ENCODE measurements at regions not wholly inside any gene's neighbourhood (a gene's known extent, or its start where the extent isn't known, plus 50 kb on each side); places are given as distances from the start of the nearest gene placed in this dataset.
"Not testable (repeated sequence)": the region's sequence is repeated elsewhere in the genome, so short reads cannot be mapped to it uniquely, and the experiment has no call there.

DNA sequence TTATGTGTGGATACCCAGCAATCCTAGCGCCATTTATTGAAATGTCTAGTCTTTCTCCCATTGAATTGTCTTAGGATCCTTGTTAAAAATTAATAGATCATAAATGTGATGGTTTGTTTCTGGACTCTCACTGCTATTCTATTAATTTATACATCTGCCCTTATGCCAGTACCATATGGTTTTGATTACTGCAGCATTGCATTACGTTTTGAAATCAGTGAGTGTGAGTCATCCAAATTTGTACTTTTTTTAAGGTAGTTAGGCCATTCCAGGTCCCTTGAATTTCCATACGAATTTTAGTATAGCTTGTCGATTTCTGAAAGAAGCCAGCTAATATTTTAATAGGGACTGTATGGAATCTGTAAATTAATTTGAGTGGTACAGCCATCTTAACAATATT, 648.6 kb upstream of the ZNF385D start:
- TF ChIP-seq, protein P1, sequence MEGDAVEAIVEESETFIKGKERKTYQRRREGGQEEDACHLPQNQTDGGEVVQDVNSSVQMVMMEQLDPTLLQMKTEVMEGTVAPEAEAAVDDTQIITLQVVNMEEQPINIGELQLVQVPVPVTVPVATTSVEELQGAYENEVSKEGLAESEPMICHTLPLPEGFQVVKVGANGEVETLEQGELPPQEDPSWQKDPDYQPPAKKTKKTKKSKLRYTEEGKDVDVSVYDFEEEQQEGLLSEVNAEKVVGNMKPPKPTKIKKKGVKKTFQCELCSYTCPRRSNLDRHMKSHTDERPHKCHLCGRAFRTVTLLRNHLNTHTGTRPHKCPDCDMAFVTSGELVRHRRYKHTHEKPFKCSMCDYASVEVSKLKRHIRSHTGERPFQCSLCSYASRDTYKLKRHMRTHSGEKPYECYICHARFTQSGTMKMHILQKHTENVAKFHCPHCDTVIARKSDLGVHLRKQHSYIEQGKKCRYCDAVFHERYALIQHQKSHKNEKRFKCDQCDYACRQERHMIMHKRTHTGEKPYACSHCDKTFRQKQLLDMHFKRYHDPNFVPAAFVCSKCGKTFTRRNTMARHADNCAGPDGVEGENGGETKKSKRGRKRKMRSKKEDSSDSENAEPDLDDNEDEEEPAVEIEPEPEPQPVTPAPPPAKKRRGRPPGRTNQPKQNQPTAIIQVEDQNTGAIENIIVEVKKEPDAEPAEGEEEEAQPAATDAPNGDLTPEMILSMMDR (IDR thresholded peaks at IDR 0.05; ENCODE audit: control insufficient read depth, extremely low read depth, insufficient read depth) = no peak
- H3K4me3 ChIP-seq (ENCODE audit: low read depth, low read length) = no peak overlapping the region
- DNase-seq (ENCODE audit: low read depth) = no peak

DNA sequence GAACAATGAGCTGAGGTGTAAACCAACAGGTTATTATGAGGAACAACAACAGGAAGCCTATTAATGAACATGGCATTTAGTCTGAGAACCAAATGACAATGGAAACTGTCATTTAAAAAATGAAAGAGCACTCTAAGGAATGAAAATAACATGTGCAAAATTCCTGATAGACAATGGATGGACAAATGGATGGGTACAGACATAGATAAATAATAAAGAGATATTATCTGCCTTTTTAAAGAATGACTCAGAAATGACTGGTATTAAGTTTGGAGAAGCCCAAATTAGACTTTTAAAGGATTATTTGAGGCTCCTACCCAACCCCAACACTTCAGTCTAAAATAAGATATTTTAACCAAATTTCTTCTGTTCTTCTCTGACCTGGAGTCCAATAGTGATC, 650.5 kb upstream of the ZNF385D start:
- no peak for DNase-seq (ENCODE audit: low read depth)

DNA sequence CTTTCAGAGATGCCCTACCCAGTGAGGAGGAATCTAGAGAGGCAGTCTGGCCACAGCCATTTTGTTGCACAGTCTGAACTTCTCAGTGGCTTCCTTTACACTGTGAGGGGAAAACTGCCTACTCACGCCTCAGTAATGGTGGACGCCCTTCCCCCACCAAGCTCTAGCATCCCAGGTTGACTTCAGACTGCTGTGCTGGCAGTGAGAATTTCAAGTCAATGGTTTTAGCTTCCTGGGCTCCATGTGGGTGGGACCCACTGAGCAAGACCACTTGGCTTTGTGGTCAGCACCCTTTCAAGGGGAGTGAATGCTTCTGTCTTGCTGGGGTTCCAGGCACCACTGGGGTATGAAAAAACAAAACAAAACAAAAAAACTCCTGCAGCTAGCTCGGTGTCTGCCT, 663.2 kb upstream of the ZNF385D start:
- DNase-seq (ENCODE audit: low read depth) = no peak

More for the DNA sequence above, 650.5 kb upstream of the ZNF385D start:
- TF ChIP-seq, protein P1 (IDR thresholded peaks at IDR 0.05; ENCODE audit: control insufficient read depth, extremely low read depth, insufficient read depth) = no peak
- H3K4me3 ChIP-seq (ENCODE audit: low read depth, low read length) = no peak overlapping the region

DNA sequence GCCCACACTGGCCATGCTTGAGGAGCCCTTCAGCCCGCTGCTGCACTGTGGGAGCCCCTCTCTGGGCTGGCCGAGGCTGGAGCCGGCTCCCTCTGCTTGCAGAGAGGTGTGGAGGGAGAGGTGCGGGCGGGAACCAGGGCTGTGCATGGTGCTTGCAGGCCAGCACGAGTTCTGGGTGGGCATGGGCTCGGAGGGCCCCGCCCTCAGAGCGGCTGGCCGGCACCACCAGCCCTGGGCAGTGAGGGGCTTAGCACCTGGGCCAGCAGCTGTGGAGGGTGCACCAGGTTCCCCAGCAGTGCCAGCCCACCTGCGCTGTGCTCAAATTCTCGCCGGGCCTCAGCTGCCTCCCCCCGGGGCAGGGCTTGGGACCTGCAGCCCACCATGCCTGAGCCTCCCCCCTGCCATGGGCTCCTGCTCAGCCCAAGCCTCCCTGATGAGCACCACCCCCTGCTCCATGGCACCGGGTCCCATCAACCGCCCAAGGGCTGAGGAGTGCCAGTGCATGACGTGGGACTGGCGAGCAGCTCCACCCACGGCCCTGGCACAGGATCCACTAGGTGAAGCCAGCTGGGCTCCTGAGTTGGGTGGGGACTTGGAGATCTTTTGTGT, 665.9 kb upstream of the ZNF385D start:
- not testable (repeated sequence) for H3K4me3 ChIP-seq (ENCODE audit: low read depth, low read length); DNase-seq (ENCODE audit: low read depth)

More for the DNA sequence above, 663.2 kb upstream of the ZNF385D start:
- TF ChIP-seq, protein P1 (IDR thresholded peaks at IDR 0.05; ENCODE audit: control insufficient read depth, extremely low read depth, insufficient read depth) = no peak
- H3K4me3 ChIP-seq (ENCODE audit: low read depth, low read length) = no peak overlapping the region

DNA sequence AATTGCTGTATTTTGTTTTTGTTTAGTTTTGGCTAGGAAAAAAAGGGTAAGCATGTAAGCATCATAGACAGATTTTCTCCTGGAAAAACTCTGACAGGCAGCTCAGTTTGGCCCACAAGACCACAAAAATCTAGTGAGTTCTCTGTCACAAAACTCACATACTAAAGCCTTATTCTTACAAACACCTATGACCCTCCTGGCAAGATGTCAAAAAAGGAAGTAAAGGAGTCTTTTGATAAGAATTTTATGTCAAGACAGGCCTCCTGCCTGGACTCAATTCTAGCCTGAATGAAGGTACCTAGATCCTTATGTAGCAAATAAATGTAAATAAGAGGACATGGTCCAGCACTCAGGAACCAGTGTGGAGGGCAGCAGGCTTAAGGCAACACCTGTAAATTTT, 668.3 kb upstream of the ZNF385D start:
- DNase-seq (ENCODE audit: low read depth) = no peak
- no peak overlapping the region for H3K4me3 ChIP-seq (ENCODE audit: low read depth, low read length)
- TF ChIP-seq, protein P1 (IDR thresholded peaks at IDR 0.05; ENCODE audit: control insufficient read depth, extremely low read depth, insufficient read depth) = no peak

DNA sequence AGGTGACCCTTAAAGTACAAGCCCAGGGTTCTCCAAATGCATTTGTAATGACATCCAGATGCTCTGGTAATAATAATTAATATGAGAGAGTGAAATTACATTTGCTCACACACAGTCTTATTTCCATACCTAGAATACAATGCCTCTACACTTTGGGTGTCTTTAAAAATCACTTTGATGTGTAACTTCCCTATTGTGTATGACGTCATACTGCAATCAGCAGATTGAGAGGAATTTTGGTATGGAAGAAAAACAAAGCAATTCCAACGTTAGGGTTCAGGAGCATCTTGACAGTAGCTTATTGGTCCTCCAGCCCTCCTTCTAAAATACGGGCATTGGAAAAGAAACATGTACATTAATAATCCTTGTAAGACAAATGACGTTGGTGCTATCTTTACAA, 670.6 kb upstream of the ZNF385D start:
- no peak overlapping the region for H3K4me3 ChIP-seq (ENCODE audit: low read depth, low read length)
- TF ChIP-seq, protein P1 (IDR thresholded peaks at IDR 0.05; ENCODE audit: control insufficient read depth, extremely low read depth, insufficient read depth) = no peak
- no peak for DNase-seq (ENCODE audit: low read depth)

DNA sequence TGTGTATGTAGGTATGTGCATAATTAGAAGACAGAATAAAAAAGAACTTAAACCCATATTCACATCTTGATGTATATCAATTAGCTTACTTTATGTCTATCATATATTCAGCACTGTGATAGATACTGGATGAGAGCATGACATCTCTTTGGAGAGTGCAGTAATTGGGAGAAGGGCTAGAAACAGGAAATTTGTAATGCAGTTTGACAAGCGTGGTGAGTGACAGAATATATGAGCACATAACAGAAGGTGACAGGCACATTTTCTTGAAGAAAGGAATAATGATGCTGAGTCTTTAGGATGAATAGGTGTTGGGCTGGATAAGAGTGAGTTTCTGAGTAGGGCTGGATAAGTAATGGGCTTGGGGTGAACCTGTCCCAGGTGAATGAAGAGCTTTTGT, 680.3 kb upstream of the ZNF385D start:
- TF ChIP-seq, protein P1 (IDR thresholded peaks at IDR 0.05; ENCODE audit: control insufficient read depth, extremely low read depth, insufficient read depth) = no peak
- DNase-seq (ENCODE audit: low read depth) = no peak
- H3K4me3 ChIP-seq (ENCODE audit: low read depth, low read length) = no peak overlapping the region

All from LNCaP clone FGC (cell line).